ENCODE measurements at regions not wholly inside any gene's neighbourhood (a gene's known extent, or its start where the extent isn't known, plus 50 kb on each side); places are given as distances from the start of the nearest gene placed in this dataset.

- intact Hi-C loops (cut with DNase I; ENCODE audit: low total_unique reads), result no loop called here
- DNase-seq, result no peak
These were observed 375.9 kb downstream of the NXPH1 start for GRCh38 chr7:8809320-8809719.

GRCh38 chr7:8817448-8818036, 384.1 kb downstream of the NXPH1 start:
- TF ChIP-seq CTCF (IDR thresholded peaks at IDR 0.05), result no peak
- no peak for DNase-seq
- Histone ChIP-seq H3K27me3 (no peaks in the 10 kb centered on the region), H3K27ac (no peak overlapping the region), H3K9me3 (no peaks in the 10 kb centered on the region), H3K4me3 (no peak overlapping the region), H3K4me1 (no peaks in the 10 kb centered on the region), H3K36me3 (no peaks in the 10 kb centered on the region)
- intact Hi-C loops (cut with DNase I; ENCODE audit: low total_unique reads), result no loop called here

More at GRCh38 chr7:8809320-8809719, 375.9 kb downstream of the NXPH1 start:
- Histone ChIP-seq H3K9me3 (no peaks in the 10 kb centered on the region), H3K27me3 (no peaks in the 10 kb centered on the region), H3K27ac (no peak overlapping the region), H3K4me3 (no peak overlapping the region), H3K36me3 (no peaks in the 10 kb centered on the region), H3K4me1 (no peaks in the 10 kb centered on the region)
- no peak for TF ChIP-seq CTCF (IDR thresholded peaks at IDR 0.05)

- no peak overlapping the region for H3K4me3 ChIP-seq
- no peaks in the 10 kb centered on the region for H3K27me3 ChIP-seq
- H3K9me3 ChIP-seq, result no peaks in the 10 kb centered on the region
- H3K27ac ChIP-seq, result no peak overlapping the region
- TF ChIP-seq CTCF (IDR thresholded peaks at IDR 0.05), result no peak
- intact Hi-C loops (cut with DNase I; ENCODE audit: low total_unique reads), result no loop called here
- no peaks in the 10 kb centered on the region for H3K4me1 ChIP-seq
- no peaks in the 10 kb centered on the region for H3K36me3 ChIP-seq
- DNase-seq, result no peak
These were observed 385.0 kb downstream of the NXPH1 start for GRCh38 chr7:8818406-8818805.

GRCh38 chr7:8822595-8822994, 389.2 kb downstream of the NXPH1 start:
- no peaks in the 10 kb centered on the region for H3K4me1 ChIP-seq
- H3K36me3 ChIP-seq, result no peaks in the 10 kb centered on the region
- H3K9me3 ChIP-seq, result no peaks in the 10 kb centered on the region
- H3K27me3 ChIP-seq, result no peaks in the 10 kb centered on the region
- H3K27ac ChIP-seq, result no peak overlapping the region
- intact Hi-C loops (cut with DNase I; ENCODE audit: low total_unique reads), result no loop called here
- H3K4me3 ChIP-seq, result no peak overlapping the region
- DNase-seq, result no peak
- TF ChIP-seq CTCF (IDR thresholded peaks at IDR 0.05), result no peak

GRCh38 chr7:8823486-8823885, 390.1 kb downstream of the NXPH1 start:
- Histone ChIP-seq H3K4me1 (no peaks in the 10 kb centered on the region), H3K27ac (no peak overlapping the region), H3K27me3 (no peaks in the 10 kb centered on the region), H3K9me3 (no peaks in the 10 kb centered on the region), H3K4me3 (no peak overlapping the region), H3K36me3 (no peaks in the 10 kb centered on the region)
- intact Hi-C loops (cut with DNase I; ENCODE audit: low total_unique reads), result no loop called here
- TF ChIP-seq CTCF (IDR thresholded peaks at IDR 0.05), result no peak
- DNase-seq, result no peak

GRCh38 chr7:8827329-8827728, 393.9 kb downstream of the NXPH1 start:
- H3K4me3 ChIP-seq, result no peak overlapping the region

More at GRCh38 chr7:8827329-8827728, 393.9 kb downstream of the NXPH1 start:
- no peak for DNase-seq
- Histone ChIP-seq H3K27me3 (no peaks in the 10 kb centered on the region), H3K36me3 (no peaks in the 10 kb centered on the region), H3K27ac (no peak overlapping the region), H3K4me1 (no peaks in the 10 kb centered on the region), H3K9me3 (no peaks in the 10 kb centered on the region)
- intact Hi-C loops (cut with DNase I; ENCODE audit: low total_unique reads), result no loop called here
- no peak for TF ChIP-seq CTCF (IDR thresholded peaks at IDR 0.05)

Measured in tibial artery (tissue), 4 donors.